IPS-18c (cell line): ENCODE measurements at regions not wholly inside any gene's neighbourhood (a gene's known extent, or its start where the extent isn't known, plus 50 kb on each side); places are given as distances from the start of the nearest gene placed in this dataset.

Experiments used
- H3K4me3 ChIP-seq: 2 replicates; pipeline ENCODE4 v1.7.0; 2013; ENCODE audit warnings: low read depth, mild to moderate bottlenecking, low read length, moderate library complexity; ENCODE audit not compliant: insufficient read depth
- H3K9me3 ChIP-seq: one replicate; pipeline ENCODE4 v1.6.1; 2013; ENCODE audit warnings: mild to moderate bottlenecking, low read length, moderate library complexity; ENCODE audit not compliant: control insufficient read depth, insufficient read depth

GRCh38 chr5:168187614-168188013, 103.8 kb upstream of the WWC1 start:
- Histone ChIP-seq H3K9me3 (no peaks in the 10 kb centered on the region), H3K4me3 (no peak overlapping the region)

DNA sequence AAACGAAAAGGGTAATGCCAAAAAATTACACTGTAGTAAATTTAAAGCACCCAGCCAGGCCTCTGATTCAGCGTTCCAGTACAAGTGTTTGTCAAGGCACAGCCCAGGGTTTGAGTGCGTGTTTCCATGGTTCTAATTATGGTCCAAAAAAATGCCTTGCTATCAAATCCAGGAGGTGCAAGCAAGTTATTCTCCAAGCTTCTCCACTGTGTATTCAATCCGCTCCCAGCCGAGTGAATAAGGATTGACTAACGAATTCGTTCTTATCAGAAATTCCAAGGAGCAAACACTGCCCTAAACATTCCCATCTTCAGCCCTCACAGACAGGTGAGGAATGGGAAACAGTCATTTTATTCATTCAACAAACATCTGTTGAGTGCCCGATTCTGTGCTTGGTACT, 103.3 kb upstream of the WWC1 start:
- Histone ChIP-seq H3K4me3 (no peak overlapping the region), H3K9me3 (no peaks in the 10 kb centered on the region)

- Histone ChIP-seq H3K9me3 (no peaks in the 10 kb centered on the region), H3K4me3 (no peak overlapping the region)
Observed at GRCh38 chr5:168192120-168192519, 99.3 kb upstream of the WWC1 start.

- Histone ChIP-seq H3K4me3 (no peak overlapping the region), H3K9me3 (no peaks in the 10 kb centered on the region)
Observed at GRCh38 chr5:168193493-168194250, 97.8 kb upstream of the WWC1 start.

- H3K9me3 ChIP-seq = no peaks in the 10 kb centered on the region
- no peak overlapping the region for H3K4me3 ChIP-seq
Observed at GRCh38 chr5:168195110-168195509, 96.3 kb upstream of the WWC1 start.

DNA sequence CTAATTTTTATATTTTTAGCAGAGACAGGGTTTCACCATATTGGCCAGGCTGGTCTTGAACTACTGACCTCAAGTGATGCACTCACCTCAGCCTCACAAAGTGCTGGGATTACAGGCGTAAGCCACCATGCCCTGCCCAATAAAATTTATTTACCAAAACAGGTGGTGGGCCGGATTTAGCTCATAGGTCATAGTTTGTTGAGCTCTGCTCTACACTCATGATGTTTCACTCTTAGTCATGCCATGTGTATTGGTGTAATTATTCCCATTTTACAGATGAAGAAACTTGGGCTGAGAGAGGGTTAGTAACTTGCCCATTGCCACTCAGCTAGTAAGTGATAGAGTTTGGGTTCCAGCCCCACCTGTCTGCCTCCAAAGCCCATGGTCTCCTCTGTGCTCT, 93.1 kb upstream of the WWC1 start:
- H3K4me3 ChIP-seq = no peak overlapping the region
- H3K9me3 ChIP-seq = no peaks in the 10 kb centered on the region

DNA sequence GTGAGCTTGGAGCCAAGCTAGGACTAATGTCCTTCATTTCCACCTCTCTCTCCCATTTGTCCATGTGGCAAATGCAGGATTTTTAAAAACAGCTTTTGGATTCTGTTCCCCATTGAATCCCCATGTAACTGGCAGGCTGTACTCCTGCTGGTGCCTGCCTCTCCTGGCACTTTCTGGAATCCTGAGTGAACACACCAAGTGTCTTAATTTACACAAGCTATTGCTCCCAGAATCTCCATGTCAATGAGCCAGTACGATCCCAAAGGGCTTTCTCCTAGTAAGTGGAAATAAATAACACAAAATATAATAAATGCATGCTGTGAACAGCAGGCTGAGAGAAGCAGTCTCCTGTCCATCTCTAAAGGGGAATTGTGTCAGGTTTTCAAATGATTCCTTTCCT, 88.4 kb upstream of the WWC1 start:
- no peaks in the 10 kb centered on the region for H3K9me3 ChIP-seq
- no peak overlapping the region for H3K4me3 ChIP-seq

GRCh38 chr5:168204165-168204564, 87.3 kb upstream of the WWC1 start:
- H3K4me3 ChIP-seq = no peak overlapping the region
- H3K9me3 ChIP-seq = no peaks in the 10 kb centered on the region

GRCh38 chr5:168207450-168208029, 83.9 kb upstream of the WWC1 start:
- no peak overlapping the region for H3K4me3 ChIP-seq
- H3K9me3 ChIP-seq = no peaks in the 10 kb centered on the region

DNA sequence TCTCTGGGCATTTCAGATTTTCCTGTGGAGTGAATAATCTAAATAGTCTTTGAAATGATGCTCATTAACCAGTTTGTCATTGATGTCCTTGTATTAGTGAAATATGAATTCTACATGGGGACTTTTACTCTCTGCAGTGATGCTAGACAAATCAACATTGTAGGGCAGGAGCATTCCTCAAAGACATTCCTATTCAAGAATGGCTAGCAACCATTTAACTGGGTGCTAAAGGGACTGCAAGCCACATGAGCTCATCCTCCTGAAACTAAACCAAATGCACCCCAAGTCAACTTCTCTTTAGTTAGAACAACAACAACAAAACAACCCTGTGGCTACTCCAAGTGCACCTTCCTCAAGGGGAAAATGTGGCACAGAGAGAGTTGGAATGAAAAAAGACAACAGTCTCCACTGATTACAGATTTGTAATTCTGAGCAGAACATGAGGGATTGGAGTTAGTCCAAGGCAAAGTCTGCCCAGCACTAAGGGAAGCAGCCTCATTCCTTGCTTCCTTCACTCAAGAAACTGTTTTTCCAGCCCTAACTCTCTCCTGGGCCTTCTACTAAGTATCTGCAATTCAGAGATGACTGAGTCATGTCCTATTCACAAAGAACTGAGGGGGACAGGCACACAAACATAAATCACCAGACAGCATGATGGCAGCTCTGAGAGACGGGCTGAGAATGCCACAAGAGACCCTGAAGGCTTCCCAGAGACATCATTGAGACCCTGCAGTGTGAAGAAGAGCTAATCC, 82.0 kb upstream of the WWC1 start:
- H3K4me3 ChIP-seq = no peak overlapping the region
- H3K9me3 ChIP-seq = no peaks in the 10 kb centered on the region

DNA sequence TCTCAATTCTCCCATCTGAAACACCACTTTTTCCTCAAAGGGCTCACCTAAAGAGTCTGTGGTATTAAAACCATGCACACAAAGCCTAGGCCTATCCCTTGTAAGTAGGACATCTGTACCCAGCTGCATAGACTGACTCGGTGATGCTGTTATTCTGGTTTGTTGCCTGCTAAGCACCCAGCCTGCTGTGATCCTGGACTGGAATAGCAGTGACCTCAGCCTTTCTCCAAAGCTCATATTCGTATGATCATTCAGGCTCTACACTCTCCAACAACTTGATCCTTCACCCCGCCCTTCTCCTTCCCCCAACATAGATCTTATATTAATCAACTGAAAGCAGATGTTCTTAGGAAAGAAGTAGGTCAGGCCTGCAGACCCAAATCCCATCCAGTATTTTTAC, 81.4 kb upstream of the WWC1 start:
- no peaks in the 10 kb centered on the region for H3K9me3 ChIP-seq
- H3K4me3 ChIP-seq = no peak overlapping the region

DNA sequence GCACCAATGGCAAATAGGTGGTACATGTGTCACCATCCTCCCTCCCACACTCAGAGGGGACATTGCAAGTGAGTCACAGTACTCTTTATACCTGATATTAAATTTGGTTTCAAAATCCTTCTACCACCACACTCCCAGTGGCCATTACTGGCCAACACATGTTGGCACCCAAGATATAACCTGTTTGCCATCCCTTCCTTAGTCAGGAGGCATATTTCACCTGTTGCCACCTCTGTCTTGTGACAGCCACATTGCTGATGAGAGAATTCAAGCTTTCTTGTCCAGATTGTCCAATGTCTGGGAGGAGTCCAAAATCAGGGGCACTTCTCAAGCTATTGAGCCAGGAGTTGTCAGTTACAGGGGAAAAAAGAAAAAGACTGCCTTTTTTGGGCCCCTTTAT, 80.2 kb upstream of the WWC1 start:
- no peaks in the 10 kb centered on the region for H3K9me3 ChIP-seq
- H3K4me3 ChIP-seq = no peak overlapping the region

DNA sequence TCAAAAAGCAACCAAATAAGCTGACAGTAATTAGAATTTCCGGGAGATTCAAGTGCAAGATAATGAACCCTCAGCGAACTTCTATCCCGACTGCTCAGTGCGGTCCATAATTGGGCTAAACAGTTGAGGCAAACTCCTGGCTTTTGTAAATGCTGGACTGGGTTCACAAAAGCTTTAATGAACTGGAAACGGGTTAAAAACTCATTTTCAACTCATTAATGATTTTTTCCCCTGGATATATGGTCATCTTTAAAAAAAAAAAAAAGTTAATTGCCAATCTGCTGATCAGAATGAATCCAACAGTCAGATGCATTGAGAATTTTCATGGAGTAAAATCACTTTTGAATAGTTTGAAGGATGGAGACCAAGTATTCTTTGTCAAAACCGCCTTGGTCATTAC, 79.5 kb upstream of the WWC1 start:
- H3K9me3 ChIP-seq = no peaks in the 10 kb centered on the region
- no peak overlapping the region for H3K4me3 ChIP-seq

DNA sequence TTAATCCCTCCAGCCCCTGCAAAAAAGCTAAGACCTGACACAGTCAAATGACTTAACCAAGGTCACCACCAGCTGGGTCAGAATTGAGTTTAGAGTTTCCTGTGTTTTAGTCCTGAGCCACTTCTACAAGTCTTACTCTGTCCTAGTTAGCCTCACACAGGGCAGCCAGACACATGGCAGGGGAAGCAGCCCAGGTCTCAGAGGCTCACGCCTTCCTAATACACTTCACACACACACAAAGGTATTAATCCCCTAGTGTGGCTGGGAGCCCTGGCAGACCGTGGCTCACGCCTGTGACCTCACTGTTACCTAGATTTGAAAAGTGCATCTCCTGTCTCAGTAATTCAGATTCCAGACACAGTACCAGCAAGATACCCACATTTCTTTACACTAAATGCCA, 77.4 kb upstream of the WWC1 start:
- H3K4me3 ChIP-seq = no peak overlapping the region
- H3K9me3 ChIP-seq = no peaks in the 10 kb centered on the region

DNA sequence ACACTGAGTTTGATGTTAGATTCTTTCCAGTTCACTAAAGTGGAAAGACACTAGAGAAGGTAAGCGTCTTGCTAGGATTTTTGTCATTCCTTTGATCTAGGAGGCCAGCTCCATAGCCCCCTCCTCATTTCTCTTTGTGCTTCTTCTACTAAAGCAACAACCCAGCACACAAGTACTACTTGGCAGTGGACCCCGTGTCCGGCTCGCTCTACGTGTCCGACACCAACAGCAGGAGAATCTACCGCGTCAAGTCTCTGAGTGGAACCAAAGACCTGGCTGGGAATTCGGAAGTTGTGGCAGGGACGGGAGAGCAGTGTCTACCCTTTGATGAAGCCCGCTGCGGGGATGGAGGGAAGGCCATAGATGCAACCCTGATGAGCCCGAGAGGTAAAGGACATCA, 76.6 kb upstream of the WWC1 start:
- no peaks in the 10 kb centered on the region for H3K9me3 ChIP-seq
- H3K4me3 ChIP-seq = no peak overlapping the region

GRCh38 chr5:168215646-168216045, 75.8 kb upstream of the WWC1 start:
- Histone ChIP-seq H3K4me3 (no peak overlapping the region), H3K9me3 (no peaks in the 10 kb centered on the region)

DNA sequence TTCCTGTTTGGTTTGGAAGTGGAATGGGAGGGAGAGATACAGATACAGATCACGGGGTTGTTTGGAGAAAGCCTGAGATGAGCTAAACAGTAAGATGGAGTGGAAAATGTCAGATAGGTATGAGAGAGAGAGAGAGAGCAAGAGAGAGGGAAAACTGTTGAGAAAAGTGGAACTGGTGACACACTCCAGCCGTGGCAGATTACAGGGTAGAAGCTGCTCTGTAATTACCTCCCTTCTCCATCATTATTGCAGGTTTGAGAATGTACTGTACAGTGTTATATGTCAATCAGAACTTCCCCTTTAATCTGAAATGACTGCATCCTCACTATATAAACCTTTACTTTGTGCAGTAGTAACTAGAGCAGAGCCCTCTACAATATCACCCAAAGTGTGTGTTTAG, 74.5 kb upstream of the WWC1 start:
- Histone ChIP-seq H3K9me3 (no peaks in the 10 kb centered on the region), H3K4me3 (no peak overlapping the region)

DNA sequence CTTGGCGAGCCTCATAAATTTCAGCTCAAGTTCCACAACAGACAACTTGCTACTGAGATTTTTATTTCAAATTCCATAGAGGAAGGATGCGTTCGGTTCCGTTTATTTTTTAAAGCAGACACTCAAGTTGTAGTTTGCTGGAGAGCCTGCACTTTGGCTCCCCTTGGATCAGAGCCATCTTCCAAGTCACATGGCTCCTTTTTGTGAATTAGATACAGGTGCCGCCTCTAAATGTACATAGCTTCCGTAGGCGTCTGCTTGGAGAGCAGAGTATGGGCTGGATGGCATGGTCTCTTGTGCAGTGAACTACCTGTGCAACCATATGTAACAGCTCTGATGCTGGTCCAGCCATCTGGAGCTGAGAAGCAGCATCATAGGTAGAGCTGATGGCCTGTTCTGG, 73.9 kb upstream of the WWC1 start:
- Histone ChIP-seq H3K9me3 (no peaks in the 10 kb centered on the region), H3K4me3 (no peak overlapping the region)
